ENCODE measurements at regions not wholly inside any gene's neighbourhood (a gene's known extent, or its start where the extent isn't known, plus 50 kb on each side); places are given as distances from the start of the nearest gene placed in this dataset.

DNA sequence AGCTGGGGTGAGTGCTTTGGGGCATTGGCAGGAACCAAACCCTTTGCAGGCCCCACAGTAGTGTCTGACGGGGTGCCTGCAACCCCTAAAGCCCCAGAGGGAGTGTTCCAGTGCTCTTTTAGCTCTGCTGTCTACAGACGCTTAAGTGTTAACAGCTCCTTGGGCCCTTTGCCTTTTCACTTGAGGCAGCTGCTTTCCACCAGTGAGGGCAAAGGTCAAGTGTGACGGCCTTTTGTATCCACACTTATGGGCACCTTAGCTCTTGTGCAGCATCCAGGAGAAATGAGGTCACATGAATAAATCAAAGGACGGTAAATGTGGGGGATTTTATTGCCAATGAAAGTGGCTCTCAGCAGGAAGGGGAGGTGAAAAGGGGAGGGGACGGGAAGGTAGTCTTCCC is 241.4 kb upstream of the PCSK5 start:
- Histone ChIP-seq H3K4me1 (ENCODE audit: control insufficient read depth, insufficient read depth, low read length) (no peaks in the 10 kb centered on the region), H3K27ac (ENCODE audit: extremely low read depth, low read depth, low read length) (no peak overlapping the region), H3K4me3 (ENCODE audit: low read depth, low read length) (no peak overlapping the region), H3K9me3 (ENCODE audit: control insufficient read depth, insufficient read depth, low read depth, low read length) (no peaks in the 10 kb centered on the region), H3K36me3 (ENCODE audit: control insufficient read depth in 2 of 2, insufficient read depth in 1 of 2, low read length in 2 of 2) (no peaks in the 10 kb centered on the region)
- CTCF ChIA-PET, result no interaction called here
- POLR2A ChIA-PET, result no interaction called here
- TF ChIP-seq, protein P1, sequence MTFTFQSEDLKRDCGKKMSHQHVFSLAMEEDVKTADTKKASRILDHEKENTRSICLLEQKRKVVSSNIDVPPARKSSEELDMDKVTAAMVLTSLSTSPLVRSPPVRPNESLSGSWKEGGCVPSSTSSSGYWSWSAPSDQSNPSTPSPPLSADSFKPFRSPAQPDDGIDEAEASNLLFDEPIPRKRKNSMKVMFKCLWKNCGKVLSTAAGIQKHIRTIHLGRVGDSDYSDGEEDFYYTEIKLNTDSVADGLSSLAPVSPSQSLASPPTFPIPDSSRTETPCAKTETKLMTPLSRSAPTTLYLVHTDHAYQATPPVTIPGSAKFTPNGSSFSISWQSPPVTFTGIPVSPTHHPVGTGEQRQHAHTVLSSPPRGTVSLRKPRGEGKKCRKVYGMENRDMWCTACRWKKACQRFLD (tag by site-specific recombination; IDR thresholded peaks at IDR 0.05), result no peak
- TF ChIP-seq, protein P2, sequence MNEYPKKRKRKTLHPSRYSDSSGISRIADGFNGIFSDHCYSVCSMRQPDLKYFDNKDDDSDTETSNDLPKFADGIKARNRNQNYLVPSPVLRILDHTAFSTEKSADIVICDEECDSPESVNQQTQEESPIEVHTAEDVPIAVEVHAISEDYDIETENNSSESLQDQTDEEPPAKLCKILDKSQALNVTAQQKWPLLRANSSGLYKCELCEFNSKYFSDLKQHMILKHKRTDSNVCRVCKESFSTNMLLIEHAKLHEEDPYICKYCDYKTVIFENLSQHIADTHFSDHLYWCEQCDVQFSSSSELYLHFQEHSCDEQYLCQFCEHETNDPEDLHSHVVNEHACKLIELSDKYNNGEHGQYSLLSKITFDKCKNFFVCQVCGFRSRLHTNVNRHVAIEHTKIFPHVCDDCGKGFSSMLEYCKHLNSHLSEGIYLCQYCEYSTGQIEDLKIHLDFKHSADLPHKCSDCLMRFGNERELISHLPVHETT (tag by site-specific recombination; IDR thresholded peaks at IDR 0.05), result no peak
- TF ChIP-seq, protein P3, sequence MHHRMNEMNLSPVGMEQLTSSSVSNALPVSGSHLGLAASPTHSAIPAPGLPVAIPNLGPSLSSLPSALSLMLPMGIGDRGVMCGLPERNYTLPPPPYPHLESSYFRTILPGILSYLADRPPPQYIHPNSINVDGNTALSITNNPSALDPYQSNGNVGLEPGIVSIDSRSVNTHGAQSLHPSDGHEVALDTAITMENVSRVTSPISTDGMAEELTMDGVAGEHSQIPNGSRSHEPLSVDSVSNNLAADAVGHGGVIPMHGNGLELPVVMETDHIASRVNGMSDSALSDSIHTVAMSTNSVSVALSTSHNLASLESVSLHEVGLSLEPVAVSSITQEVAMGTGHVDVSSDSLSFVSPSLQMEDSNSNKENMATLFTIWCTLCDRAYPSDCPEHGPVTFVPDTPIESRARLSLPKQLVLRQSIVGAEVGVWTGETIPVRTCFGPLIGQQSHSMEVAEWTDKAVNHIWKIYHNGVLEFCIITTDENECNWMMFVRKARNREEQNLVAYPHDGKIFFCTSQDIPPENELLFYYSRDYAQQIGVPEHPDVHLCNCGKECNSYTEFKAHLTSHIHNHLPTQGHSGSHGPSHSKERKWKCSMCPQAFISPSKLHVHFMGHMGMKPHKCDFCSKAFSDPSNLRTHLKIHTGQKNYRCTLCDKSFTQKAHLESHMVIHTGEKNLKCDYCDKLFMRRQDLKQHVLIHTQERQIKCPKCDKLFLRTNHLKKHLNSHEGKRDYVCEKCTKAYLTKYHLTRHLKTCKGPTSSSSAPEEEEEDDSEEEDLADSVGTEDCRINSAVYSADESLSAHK (tag by site-specific recombination; IDR thresholded peaks at IDR 0.05), result no peak
- TF ChIP-seq ZNF184 (tag by site-specific recombination; IDR thresholded peaks at IDR 0.05) (no peak), ZNF660 (tag by site-specific recombination; IDR thresholded peaks at IDR 0.05) (no peak), ZNF830 (tag by site-specific recombination; IDR thresholded peaks at IDR 0.05; ENCODE audit: low read depth) (no peak), ZNF560 (tag by site-specific recombination; IDR thresholded peaks at IDR 0.05; ENCODE audit: borderline replicate concordance) (no peak), ZNF629 (tag by site-specific recombination; IDR thresholded peaks at IDR 0.05) (no peak), ZNF664 (tag by site-specific recombination; IDR thresholded peaks at IDR 0.05) (no peak), ZNF394 (tag by site-specific recombination; IDR thresholded peaks at IDR 0.05; ENCODE audit: borderline replicate concordance) (no peak), SP3 (tag by site-specific recombination; IDR thresholded peaks at IDR 0.05) (no peak), ZNF302 (tag by site-specific recombination; IDR thresholded peaks at IDR 0.05; ENCODE audit: low read depth) (no peak)
- TF ChIP-seq, protein P4, sequence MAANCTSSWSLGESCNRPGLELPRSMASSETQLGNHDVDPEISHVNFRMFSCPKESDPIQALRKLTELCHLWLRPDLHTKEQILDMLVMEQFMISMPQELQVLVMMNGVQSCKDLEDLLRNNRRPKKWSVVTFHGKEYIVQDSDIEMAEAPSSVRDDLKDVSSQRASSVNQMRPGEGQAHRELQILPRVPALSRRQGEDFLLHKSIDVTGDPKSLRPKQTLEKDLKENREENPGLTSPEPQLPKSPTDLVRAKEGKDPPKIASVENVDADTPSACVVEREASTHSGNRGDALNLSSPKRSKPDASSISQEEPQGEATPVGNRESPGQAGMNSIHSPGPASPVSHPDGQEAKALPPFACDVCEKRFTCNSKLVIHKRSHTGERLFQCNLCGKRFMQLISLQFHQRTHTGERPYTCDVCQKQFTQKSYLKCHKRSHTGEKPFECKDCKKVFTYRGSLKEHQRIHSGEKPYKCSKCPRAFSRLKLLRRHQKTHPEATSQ (tag by site-specific recombination; IDR thresholded peaks at IDR 0.05), result no peak
- TF ChIP-seq, protein P5, sequence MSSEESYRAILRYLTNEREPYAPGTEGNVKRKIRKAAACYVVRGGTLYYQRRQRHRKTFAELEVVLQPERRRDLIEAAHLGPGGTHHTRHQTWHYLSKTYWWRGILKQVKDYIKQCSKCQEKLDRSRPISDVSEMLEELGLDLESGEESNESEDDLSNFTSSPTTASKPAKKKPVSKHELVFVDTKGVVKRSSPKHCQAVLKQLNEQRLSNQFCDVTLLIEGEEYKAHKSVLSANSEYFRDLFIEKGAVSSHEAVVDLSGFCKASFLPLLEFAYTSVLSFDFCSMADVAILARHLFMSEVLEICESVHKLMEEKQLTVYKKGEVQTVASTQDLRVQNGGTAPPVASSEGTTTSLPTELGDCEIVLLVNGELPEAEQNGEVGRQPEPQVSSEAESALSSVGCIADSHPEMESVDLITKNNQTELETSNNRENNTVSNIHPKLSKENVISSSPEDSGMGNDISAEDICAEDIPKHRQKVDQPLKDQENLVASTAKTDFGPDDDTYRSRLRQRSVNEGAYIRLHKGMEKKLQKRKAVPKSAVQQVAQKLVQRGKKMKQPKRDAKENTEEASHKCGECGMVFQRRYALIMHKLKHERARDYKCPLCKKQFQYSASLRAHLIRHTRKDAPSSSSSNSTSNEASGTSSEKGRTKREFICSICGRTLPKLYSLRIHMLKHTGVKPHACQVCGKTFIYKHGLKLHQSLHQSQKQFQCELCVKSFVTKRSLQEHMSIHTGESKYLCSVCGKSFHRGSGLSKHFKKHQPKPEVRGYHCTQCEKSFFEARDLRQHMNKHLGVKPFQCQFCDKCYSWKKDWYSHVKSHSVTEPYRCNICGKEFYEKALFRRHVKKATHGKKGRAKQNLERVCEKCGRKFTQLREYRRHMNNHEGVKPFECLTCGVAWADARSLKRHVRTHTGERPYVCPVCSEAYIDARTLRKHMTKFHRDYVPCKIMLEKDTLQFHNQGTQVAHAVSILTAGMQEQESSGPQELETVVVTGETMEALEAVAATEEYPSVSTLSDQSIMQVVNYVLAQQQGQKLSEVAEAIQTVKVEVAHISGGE (tag by site-specific recombination; conservative IDR thresholded peaks at IDR 0.05; ENCODE audit: low read depth), result no peak
- TF ChIP-seq, protein P6, sequence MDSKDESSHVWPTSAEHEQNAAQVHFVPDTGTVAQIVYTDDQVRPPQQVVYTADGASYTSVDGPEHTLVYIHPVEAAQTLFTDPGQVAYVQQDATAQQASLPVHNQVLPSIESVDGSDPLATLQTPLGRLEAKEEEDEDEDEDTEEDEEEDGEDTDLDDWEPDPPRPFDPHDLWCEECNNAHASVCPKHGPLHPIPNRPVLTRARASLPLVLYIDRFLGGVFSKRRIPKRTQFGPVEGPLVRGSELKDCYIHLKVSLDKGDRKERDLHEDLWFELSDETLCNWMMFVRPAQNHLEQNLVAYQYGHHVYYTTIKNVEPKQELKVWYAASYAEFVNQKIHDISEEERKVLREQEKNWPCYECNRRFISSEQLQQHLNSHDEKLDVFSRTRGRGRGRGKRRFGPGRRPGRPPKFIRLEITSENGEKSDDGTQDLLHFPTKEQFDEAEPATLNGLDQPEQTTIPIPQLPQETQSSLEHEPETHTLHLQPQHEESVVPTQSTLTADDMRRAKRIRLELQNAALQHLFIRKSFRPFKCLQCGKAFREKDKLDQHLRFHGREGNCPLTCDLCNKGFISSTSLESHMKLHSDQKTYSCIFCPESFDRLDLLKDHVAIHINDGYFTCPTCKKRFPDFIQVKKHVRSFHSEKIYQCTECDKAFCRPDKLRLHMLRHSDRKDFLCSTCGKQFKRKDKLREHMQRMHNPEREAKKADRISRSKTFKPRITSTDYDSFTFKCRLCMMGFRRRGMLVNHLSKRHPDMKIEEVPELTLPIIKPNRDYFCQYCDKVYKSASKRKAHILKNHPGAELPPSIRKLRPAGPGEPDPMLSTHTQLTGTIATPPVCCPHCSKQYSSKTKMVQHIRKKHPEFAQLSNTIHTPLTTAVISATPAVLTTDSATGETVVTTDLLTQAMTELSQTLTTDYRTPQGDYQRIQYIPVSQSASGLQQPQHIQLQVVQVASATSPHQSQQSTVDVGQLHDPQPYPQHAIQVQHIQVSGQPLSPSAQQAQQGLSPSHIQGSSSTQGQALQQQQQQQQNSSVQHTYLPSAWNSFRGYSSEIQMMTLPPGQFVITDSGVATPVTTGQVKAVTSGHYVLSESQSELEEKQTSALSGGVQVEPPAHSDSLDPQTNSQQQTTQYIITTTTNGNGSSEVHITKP (tag by site-specific recombination; IDR thresholded peaks at IDR 0.05), result no peak

All from HEK293 (cell line).